ENCODE measurements at regions not wholly inside any gene's neighbourhood (a gene's known extent, or its start where the extent isn't known, plus 50 kb on each side); places are given as distances from the start of the nearest gene placed in this dataset.
"Not testable (repeated sequence)": the region's sequence is repeated elsewhere in the genome, so short reads cannot be mapped to it uniquely, and the experiment has no call there.

DNA sequence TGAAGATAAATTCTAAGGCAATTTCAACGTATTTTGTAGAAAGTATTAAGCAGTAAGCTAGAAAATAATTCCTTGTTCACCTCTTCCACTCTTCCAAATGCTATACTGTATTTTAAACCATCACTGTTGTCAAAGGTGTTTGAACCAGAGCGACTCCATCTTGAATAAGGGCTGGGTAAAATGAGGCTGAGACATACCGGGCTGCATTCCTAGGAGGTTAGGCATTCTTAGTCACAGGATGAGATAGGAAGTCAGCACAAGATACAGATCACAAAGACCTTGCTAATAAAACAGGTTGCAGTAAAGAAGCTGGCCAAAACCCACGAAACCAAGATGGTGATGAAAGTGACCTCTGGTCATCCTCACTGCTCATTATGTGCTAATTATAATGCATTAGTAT lies 1045.7 kb upstream of the FLRT2 start:
- FAIRE-seq; DNase-seq (ENCODE audit: extremely low spot score, insufficient read length, low read depth): not testable (repeated sequence)

DNA sequence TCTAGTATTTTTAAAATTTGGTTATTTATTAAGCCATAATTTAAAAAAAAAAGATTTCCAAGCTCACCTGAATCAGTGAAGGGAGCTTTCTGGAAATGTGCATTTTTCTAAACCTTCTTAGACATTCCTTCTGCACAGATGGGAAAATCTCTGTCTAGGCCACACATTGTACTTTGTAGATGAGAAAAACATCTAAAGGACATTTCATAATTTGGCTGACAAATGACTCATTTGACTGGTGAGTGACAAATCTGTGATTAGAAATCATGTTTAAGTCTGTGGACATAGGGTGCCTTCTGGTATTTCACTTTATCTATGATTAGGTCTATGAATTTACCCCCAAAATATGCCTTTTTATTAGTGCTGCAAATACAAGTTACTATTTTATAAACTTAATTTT lies 1044.9 kb upstream of the FLRT2 start:
- DNase-seq (ENCODE audit: extremely low spot score, insufficient read length, low read depth) (no peak), FAIRE-seq (no peak)

DNA sequence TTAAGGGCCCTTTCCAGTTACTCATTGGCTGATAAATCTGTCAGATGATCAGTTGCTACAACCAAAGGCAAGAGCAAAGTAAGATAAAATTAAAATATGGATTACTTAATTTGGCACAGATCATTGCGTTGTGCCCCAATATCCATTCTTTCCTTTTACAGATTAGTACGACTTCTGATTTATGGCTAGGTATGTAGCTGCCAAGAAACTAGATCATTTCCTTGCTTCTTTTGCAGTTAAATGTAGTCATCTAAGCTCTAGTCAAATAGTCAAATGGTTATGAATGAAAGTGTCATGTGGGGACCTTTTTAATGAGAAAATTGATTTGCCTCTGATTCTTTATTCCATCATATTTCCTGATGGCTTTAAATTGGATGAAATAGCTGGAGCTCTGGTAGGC lies 1039.9 kb upstream of the FLRT2 start:
- DNase-seq (ENCODE audit: extremely low spot score, insufficient read length, low read depth) (no peak), FAIRE-seq (no peak)

DNA sequence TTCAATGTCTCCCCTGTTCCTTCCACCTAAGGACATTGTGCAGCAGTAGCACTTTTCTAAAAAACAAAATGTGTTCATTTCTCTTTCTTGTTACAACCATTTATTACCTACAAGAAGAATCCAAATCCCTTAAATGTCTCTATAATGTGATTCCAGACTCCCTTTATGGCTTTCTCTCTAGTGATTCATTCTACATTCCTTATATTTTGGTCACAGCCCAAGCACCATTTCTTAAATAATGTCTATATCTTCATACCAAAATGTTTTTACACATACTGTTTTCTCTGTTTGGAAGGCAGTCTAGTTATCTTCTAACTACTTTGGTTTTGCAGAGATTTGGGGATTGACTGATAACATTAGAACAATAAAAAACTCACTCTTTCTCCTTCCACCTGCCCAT lies 1037.3 kb upstream of the FLRT2 start:
- FAIRE-seq, result no peak
- DNase-seq (ENCODE audit: extremely low spot score, insufficient read length, low read depth), result no peak

DNA sequence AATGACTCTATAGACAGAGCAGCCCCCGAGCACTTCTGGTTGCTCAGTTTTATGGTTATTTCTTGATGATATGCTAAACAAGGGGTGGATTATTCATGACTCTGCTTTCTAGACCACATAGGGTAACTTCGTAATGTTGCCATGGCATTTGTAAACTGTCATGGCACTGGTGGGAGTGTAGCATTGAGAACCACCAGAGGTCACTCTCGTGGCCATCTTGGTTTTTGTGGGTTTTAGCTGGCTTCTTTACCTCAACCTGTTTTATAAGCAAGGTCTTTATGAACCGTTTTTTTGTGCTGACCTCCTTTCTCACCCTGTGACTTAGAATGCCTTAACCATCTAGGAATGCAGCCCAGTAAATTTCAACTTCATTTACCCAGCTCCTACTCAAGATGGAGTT lies 1036.2 kb upstream of the FLRT2 start:
- DNase-seq (ENCODE audit: extremely low spot score, insufficient read length, low read depth) (no peak), FAIRE-seq (no peak)

DNA sequence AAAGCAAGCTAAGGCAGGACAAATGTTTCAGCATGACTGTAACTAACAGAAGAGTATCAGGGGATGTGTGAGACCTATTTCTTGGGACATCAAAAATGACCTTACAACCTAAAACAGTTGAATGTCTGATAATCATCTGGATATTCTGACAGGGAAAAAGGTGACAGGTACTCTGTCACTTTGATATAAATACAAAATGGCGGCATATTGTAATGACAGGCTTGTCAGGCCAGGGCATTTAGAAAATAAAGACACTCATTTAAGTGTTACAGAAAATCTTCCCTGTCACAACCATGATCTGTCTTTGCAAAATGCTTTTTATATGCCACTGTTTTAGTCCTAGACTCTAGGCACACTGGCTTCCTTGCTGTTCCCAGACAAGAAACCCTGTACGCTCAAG lies 1033.3 kb upstream of the FLRT2 start:
- DNase-seq (ENCODE audit: extremely low spot score, insufficient read length, low read depth), result no peak
- FAIRE-seq, result no peak

DNA sequence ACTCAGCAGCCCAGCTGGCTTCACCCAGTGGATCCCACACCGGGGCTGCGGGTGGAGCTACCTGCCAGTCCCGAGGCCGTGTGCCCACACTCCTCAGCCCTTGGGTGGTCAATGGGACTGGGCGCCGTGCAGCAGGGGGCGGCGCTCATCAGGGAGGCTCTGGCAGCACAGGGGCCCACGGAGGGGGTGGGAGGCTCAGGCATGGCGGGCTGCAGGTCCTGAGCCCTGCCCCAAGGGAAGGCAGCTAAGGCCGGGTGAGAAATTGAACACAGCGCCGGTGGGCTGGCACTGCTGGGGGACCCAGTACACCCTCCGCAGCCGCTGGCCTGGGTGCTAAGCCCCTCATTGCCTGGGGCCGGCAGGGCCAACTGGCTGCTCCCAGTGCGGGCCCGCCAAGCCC lies 1017.1 kb upstream of the FLRT2 start:
- FAIRE-seq; DNase-seq (ENCODE audit: extremely low spot score, insufficient read length, low read depth): not testable (repeated sequence)

DNA sequence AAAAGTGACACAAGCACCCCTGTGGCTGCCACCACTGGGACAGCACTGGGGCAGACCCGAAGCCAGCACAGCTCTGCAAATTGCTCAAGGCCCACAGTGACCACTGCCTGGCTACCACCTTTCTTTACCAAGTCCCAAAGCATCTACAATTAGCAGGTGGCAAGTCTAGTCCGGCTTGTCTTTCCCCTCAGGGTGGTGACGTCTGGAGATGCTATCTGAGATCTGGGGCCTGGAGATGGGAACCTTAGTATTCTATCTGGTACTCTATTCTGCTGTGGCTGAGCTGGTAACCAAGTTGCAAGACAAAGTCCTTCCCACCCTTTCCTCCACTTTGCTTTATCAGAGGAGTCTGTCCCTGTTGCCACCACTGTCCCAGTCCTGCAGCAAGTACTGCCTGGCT lies 1010.1 kb upstream of the FLRT2 start:
- FAIRE-seq (no peak), DNase-seq (ENCODE audit: extremely low spot score, insufficient read length, low read depth) (no peak)

DNA sequence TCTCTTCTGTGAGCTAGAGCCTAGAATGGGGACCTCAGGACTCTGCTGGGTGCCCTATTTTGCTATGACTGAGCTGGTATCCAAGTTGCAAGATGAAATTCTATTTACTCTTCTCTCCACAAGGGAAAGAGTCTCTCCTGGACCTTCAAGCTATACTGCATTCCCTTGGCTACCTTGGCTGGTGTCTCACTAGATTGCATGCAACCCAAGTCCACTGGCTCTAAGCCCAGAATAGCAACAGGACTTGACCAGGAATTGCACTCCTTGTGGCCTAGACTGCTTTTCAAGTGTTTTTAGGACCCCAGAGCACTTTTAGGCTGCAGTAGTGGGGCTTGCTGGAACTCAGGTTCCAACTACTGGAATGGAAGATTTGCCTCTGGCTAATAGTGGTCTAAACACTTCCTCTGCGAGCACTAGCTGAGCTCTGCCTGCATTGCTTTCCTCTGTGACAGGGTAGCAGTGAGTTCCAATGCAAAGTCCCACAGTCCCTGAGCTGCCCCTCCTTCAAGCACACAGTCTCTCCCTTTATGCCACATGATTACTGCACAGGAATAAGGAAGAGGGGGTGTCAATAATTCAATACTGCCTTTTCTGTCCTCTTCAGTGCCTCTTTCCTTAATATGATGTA lies 1009.1 kb upstream of the FLRT2 start:
- FAIRE-seq, result no peak
- DNase-seq (ENCODE audit: extremely low spot score, insufficient read length, low read depth), result no peak

DNA sequence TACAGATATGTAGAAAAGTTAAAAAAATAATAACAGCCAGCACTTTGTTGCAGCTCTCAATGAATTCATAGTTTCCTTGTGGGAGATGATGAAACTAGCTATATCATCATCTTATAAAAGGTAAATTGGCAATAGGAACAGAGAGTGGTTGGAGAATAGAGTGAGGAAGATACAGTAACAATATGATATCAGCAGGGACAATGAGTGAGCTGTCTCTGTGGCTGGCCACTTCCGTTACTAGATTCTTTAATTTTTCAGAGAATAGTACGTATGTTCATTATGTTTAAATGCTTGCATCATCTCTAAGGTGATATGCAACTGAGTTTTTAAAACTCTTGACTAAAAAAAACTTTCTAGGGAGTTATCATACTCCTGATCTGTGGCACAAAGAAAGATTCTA lies 1006.2 kb upstream of the FLRT2 start:
- FAIRE-seq (no peak), DNase-seq (ENCODE audit: extremely low spot score, insufficient read length, low read depth) (no peak)

DNA sequence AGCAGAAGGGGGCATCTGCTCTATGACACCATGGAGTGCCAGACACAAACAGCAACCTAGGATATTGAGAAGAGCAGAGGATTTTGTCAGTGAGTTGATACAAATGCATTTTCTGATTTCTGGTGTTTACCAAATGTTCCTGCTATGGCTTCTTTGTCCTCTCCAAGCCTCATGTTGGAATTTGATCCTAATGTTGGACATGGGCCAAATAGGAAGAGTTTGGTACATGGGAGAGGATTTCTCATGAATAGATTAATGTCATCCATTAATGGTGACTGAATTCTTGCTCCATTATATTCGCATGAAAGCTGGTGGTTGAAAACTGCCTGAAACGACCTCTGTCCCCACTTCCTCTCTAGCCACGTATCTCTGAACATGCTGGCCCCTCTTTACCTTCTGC lies 1002.2 kb upstream of the FLRT2 start:
- DNase-seq (ENCODE audit: extremely low spot score, insufficient read length, low read depth) (no peak), FAIRE-seq (no peak)

DNA sequence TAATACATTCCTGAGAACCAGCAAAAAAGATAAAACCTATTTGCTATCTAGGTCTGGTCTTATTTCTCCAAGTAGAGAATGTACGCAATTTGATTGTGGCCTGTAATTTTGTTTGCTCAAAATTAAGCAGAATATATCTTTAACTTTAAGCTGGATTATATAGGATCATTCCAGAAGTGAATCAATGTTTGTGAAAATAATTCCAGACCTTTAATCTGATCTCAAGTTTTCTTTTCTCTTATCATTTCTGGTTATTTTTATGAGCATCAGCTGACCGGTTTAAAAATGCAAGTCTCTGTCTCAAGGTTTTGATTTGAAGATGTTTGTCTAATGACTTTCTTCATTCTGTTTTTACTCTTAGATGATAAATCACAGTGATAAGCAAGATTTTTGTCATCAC lies 997.9 kb upstream of the FLRT2 start:
- no peak for DNase-seq (ENCODE audit: extremely low spot score, insufficient read length, low read depth)
- FAIRE-seq, result no peak

DNA sequence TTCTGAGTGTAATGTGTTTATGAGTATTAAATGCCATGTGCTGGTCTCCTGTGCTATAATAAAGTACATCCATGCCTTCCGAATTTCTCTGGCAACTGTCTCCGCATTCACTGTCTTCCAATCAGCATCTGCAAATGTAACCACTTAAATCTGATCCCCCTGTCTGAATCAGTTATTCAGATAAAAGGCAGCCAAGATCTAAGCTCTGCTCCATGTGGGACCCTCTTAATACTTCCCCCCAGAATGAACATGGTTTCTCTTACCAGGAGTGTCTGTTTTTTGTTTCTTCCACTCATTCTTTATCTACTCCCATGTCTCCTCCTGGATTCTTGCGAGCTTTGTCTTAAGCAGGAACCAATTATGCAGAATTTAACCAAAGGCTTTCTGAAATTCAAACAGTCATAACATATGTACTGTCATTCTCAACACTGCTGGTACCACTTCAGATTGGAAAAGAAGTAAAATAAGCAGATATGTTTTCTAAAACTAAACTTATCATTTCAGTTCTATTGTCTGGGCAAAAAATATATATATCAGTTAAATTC lies 996.7 kb upstream of the FLRT2 start:
- DNase-seq (ENCODE audit: extremely low spot score, insufficient read length, low read depth) (no peak), FAIRE-seq (no peak)

DNA sequence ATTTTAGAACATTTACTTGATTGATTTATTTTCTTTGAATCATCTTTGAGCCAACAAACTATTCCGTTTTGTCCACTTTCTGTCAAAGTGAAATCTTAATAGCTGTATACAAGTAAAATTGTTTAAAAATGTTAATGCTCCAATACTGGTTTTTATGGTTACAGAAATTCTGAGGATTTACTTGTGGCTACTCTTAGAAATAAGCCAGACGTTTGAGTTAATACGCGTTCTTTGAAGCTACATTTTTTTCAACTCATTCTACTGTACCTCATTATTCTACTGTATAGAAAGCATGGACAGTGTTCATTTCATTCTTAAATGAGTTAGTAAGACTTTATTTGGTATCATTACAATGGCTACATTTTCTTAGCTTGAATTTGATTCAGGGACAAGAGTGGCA lies 996.2 kb upstream of the FLRT2 start:
- FAIRE-seq (no peak), DNase-seq (ENCODE audit: extremely low spot score, insufficient read length, low read depth) (no peak)

DNA sequence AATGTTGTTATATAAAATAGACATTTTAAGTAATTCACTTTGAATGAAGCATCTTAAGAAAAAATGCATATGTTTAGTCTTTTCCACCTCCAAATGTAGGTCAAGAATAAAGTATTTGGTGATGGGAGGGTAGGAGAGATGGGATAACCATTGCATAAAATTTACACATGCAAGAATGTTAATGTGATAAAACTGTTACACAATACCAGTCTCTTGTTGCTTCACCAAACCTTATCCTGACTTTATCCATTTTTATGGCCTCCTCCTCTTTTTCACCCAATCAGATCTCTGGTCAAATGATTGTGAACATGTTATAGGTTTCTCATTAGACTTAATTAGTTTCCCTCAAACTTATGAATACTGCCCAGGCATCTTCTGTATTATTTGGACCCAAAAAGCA lies 994.5 kb upstream of the FLRT2 start:
- DNase-seq (ENCODE audit: extremely low spot score, insufficient read length, low read depth) (no peak), FAIRE-seq (no peak)

DNA sequence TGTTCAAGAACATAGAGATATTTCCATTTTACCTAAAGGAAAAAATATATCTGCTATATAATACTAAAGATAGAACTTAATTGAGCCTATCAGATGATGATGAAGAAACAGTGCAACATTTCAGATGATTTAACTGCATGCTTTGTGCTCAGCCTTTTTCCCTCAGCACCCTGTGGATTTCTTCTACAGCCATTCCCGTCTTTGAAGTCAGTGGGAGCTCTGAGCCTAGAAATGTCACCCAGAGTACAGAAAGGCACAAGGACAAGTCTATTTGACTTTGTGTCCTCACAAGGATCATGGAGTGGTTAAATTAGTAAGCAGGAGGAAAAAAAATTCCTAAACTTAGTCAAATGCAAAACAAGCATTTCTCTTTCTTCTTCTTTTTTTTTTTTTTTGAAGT lies 994.0 kb upstream of the FLRT2 start:
- FAIRE-seq (no peak), DNase-seq (ENCODE audit: extremely low spot score, insufficient read length, low read depth) (no peak)

DNA sequence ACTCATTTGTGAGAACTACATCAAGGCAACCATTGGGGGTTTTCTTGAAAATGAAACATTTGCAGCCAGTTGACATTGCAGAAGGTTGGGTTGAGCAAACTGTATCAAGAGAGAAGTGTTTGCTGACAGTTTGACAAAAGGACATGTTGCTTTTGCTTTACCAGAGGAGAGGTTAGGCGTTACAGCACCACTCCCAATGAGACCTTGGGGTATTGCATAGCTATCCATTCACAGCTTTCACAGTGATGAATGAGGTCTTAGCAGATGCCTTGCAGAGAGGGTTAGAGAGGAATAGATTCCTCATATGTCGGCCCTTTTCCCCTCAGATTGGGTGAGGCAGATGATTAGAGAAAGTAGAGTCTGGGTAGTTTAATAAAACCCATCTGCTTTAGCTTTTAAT lies 988.9 kb upstream of the FLRT2 start:
- DNase-seq (ENCODE audit: extremely low spot score, insufficient read length, low read depth), result no peak
- FAIRE-seq, result no peak

DNA sequence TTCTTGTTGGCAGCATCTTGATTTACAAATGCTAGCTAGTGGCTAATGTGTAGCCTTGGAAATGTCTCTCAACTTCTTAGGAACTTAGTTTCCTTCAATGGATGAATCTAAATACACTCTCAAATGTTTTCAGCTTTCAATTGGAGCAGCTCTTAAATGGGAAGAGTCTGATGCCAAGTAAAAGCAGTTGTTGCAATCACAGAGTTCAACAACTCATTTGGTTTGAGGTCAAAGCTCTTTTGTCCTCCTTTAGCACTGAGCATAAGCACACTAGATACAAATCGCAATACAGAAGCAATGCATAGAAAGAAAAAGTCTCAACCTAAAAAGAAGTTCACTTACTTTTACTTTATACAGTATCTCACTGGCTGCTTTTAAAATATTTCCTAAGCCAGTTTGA lies 986.1 kb upstream of the FLRT2 start:
- FAIRE-seq (no peak), DNase-seq (ENCODE audit: extremely low spot score, insufficient read length, low read depth) (no peak)

DNA sequence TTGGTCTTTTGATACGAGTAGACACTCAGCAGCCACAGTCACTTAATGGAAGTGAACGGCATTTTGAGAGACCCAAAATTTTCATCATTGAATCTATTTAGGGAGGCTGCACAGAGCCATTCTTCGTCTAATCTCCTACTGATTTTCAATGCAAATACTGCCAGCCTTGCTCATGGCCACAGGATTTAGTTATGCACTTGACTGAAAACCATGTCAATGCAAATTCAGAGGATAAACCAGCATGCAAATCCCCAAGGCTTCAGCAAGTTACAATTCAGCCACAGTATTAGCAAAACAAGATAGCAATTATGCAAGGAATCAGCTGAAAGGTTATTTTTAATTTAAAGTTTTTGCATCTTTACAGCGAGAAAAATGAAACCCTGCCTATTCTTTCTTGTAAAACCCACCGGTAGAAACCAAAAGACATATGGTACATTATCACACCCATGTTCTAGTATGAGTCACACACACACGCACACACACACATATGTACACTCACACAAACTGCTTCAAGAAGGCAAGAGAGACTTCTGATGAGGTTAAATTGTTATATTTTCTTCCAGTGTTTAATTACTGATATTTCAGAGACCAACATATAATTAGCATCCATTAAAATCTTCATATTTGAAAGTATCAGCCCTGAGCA lies 985.3 kb upstream of the FLRT2 start:
- FAIRE-seq (no peak), DNase-seq (ENCODE audit: extremely low spot score, insufficient read length, low read depth) (no peak)

DNA sequence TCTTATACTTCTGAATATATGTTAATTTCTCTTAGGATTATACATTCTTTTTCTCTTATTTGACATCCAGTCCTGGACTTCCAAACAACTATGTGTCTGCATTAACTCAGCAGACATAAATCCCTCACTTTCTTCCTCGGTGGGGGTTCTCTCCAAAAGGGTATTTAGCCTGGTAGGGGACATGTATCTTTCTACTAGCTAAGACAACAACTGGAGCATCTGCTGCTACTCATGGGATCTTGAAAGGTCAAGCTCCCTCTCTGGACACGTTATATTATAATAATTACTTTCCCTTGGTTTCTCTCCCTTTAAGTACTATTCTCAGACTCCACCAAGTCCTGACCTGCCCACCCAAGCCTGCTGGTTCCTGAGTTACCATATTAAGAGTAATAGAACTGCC lies 983.7 kb upstream of the FLRT2 start:
- FAIRE-seq, result no peak
- no peak for DNase-seq (ENCODE audit: extremely low spot score, insufficient read length, low read depth)

DNA sequence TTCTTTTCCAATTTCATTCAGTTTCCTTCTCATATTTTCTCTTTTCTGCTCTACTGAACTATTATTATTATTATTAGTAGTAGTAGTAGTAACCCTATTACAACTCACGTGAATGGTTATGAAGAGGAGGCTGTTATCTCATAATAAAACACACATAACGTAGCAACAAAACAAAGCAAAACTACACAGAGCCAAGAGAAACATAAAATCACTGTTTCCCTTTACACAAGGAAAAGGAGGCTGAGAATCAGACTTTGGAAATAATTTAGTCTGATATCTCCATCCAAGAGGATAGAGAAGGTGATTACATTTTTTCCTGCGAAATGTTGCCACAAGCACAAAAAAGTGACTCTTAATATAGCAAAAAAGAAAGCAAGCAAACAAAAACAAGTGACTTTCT lies 975.8 kb upstream of the FLRT2 start:
- DNase-seq (ENCODE audit: extremely low spot score, insufficient read length, low read depth), result no peak
- no peak for FAIRE-seq

DNA sequence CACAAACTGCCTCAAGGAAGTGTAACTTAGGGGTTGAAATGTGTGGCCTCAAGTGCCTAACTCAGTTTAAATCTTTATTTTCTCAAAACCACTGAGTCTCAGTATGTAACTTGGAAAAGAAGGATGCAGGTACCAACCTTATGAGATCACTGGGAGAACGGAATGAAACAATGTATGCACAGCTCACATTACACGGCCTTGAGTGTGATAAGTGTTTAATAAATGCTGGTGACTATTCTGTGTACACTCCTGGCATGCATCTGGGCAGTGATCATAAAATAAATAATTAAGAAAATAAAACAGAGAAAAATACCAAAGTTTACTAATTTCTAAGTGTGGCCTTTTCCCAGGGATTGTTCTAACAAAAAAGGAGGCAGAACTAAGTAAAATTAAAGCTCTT lies 974.5 kb upstream of the FLRT2 start:
- no peak for FAIRE-seq
- DNase-seq (ENCODE audit: extremely low spot score, insufficient read length, low read depth), result no peak
